HEK293 (cell line): ENCODE measurements at regions not wholly inside any gene's neighbourhood (a gene's known extent, or its start where the extent isn't known, plus 50 kb on each side); places are given as distances from the start of the nearest gene placed in this dataset.

ENCODE experiments used
- CTCF ChIA-PET: fragments of 350-600 bp; formaldehyde crosslinking; extraction: SDS; loops from one replicate; lab custom pipeline; 2021; ENCODE audit warnings: antibody characterized with exemption; lab: Yijun Ruan, JAX
- POLR2A ChIA-PET: fragments of 300-600 bp; formaldehyde crosslinking; extraction: SDS; loops from one replicate; lab custom pipeline; 2020; ENCODE audit warnings: antibody characterized with exemption, inconsistent platforms; lab: Yijun Ruan, JAX
- H3K27ac ChIP-seq: fragments of 200-500 bp; sonication (Bioruptor generic); 2 replicates; pipeline ENCODE4 v1.5.1; 2014; ENCODE audit warnings: low read depth, low read length, control low read depth, inconsistent platforms; ENCODE audit errors: extremely low read depth
- H3K36me3 ChIP-seq, 2 experiments: fragments of 200-500 bp in 1 of 2; sonication (Bioruptor generic) in 1 of 2; 1 replicate in 1 of 2; 2 replicates in 1 of 2; pipeline ENCODE4 v1.5.1; 2014 to 2017; ENCODE audit warnings: inconsistent platforms in 2 of 2, low read length in 2 of 2; ENCODE audit not compliant: control insufficient read depth in 2 of 2, insufficient read depth in 1 of 2
- H3K4me1 ChIP-seq: fragments of 200-500 bp; sonication (Bioruptor generic); 2 replicates; pipeline ENCODE4 v1.5.1; 2014; ENCODE audit warnings: mild to moderate bottlenecking, low read length, inconsistent platforms; ENCODE audit not compliant: control insufficient read depth, insufficient read depth
- H3K4me3 ChIP-seq: 2 replicates; pipeline ENCODE4 v1.5.1; 2011; ENCODE audit warnings: low read depth, mild to moderate bottlenecking, control low read depth, low read length, moderate library complexity
- H3K9me3 ChIP-seq: fragments of 200-500 bp; sonication (Bioruptor generic); 2 replicates; pipeline ENCODE4 v1.5.1; 2014; ENCODE audit warnings: low read depth, low read length, inconsistent platforms; ENCODE audit not compliant: control insufficient read depth, insufficient read depth
- BCL11B ChIP-seq: fragments of 450-650 bp; formaldehyde crosslinking; IDR thresholded peaks from 2 replicates; pipeline ENCODE4 v1.5.1; 2016; ENCODE audit warnings: low read depth, missing biosample characterization, missing genetic modification characterization
- GLI2 ChIP-seq: fragments of 450-650 bp; formaldehyde crosslinking; IDR thresholded peaks from 2 replicates; pipeline ENCODE4; 2017; ENCODE audit warnings: missing biosample characterization, missing genetic modification characterization, low read depth, borderline replicate concordance
- GLIS1 ChIP-seq: fragments of 450-650 bp; formaldehyde crosslinking; IDR thresholded peaks from 2 replicates; pipeline ENCODE4 v1.5.1; 2016; ENCODE audit warnings: missing biosample characterization, missing genetic modification characterization
- KLF10 ChIP-seq: fragments of 450-650 bp; IDR thresholded peaks from 2 replicates; pipeline ENCODE4 v1.5.1; 2018; ENCODE audit warnings: missing biosample characterization, mild to moderate bottlenecking, missing genetic modification characterization
- KLF17 ChIP-seq: fragments of 450-650 bp; formaldehyde crosslinking; IDR thresholded peaks from 2 replicates; pipeline ENCODE4 v1.5.1; 2016; ENCODE audit warnings: missing biosample characterization, missing genetic modification characterization
- PATZ1 ChIP-seq: fragments of 450-650 bp; formaldehyde crosslinking; IDR thresholded peaks from 2 replicates; pipeline ENCODE4 v1.5.1; 2016; ENCODE audit warnings: missing biosample characterization, missing genetic modification characterization
- PRDM6 ChIP-seq: fragments of 450-650 bp; formaldehyde crosslinking; IDR thresholded peaks from 2 replicates; pipeline ENCODE4 v1.5.1; 2017; ENCODE audit warnings: missing biosample characterization, missing genetic modification characterization
- SCRT2 ChIP-seq: fragments of 450-650 bp; formaldehyde crosslinking; IDR thresholded peaks from 2 replicates; pipeline ENCODE4 v1.5.1; 2016; ENCODE audit warnings: missing biosample characterization, missing genetic modification characterization
- ZBTB44 ChIP-seq: fragments of 450-650 bp; IDR thresholded peaks from 2 replicates; pipeline ENCODE4 v1.5.1; 2018; ENCODE audit warnings: missing biosample characterization, mild to moderate bottlenecking, missing genetic modification characterization
- ZBTB8A ChIP-seq: fragments of 450-650 bp; formaldehyde crosslinking; IDR thresholded peaks from 2 replicates; pipeline ENCODE4 v1.5.1; 2016; ENCODE audit warnings: missing biosample characterization, missing genetic modification characterization
- ZNF133 ChIP-seq: fragments of 450-650 bp; formaldehyde crosslinking; IDR thresholded peaks from 2 replicates; pipeline ENCODE4 v1.5.1; 2016; ENCODE audit warnings: missing biosample characterization, missing genetic modification characterization
- ZNF184 ChIP-seq: fragments of 450-650 bp; IDR thresholded peaks from 2 replicates; pipeline ENCODE4 v1.5.1; 2018; ENCODE audit warnings: missing biosample characterization, mild to moderate bottlenecking, missing genetic modification characterization
- ZNF2 ChIP-seq: fragments of 450-650 bp; formaldehyde crosslinking; IDR thresholded peaks from 2 replicates; pipeline ENCODE4 v1.5.1; 2016; ENCODE audit warnings: missing biosample characterization, missing genetic modification characterization
- ZNF324 ChIP-seq: fragments of 450-650 bp; formaldehyde crosslinking; IDR thresholded peaks from 2 replicates; pipeline ENCODE4 v1.5.1; 2016; ENCODE audit warnings: missing biosample characterization, missing genetic modification characterization
- ZNF521 ChIP-seq: fragments of 450-650 bp; formaldehyde crosslinking; IDR thresholded peaks from 2 replicates; pipeline ENCODE4 v1.5.1; 2017; ENCODE audit warnings: missing biosample characterization, mild to moderate bottlenecking, missing genetic modification characterization
- ZNF600 ChIP-seq: fragments of 450-650 bp; formaldehyde crosslinking; IDR thresholded peaks from 2 replicates; pipeline ENCODE4 v1.5.1; 2016; ENCODE audit warnings: missing biosample characterization, missing genetic modification characterization
- ZNF626 ChIP-seq: fragments of 450-650 bp; sonication (Bioruptor Pico); formaldehyde crosslinking; IDR thresholded peaks from 2 replicates; pipeline ENCODE4 v1.5.1; 2018; ENCODE audit warnings: missing biosample characterization, missing genetic modification characterization, inconsistent platforms
- ZNF629 ChIP-seq: fragments of 450-650 bp; formaldehyde crosslinking; IDR thresholded peaks from 2 replicates; pipeline ENCODE4 v1.5.1; 2017; ENCODE audit warnings: missing biosample characterization, missing genetic modification characterization
- ZNF791 ChIP-seq: fragments of 450-650 bp; formaldehyde crosslinking; IDR thresholded peaks from 2 replicates; pipeline ENCODE4 v1.5.1; 2016; ENCODE audit warnings: missing biosample characterization, missing genetic modification characterization
- ZNF792 ChIP-seq: fragments of 450-650 bp; formaldehyde crosslinking; IDR thresholded peaks from 2 replicates; pipeline ENCODE4 v1.5.1; 2016; ENCODE audit warnings: missing biosample characterization, missing genetic modification characterization

GRCh38 chr6:148272597-148272996 is 70.0 kb upstream of the SASH1 start:
- ChIA-PET POLR2A (interaction anchor here (0.7 kb wide), 1 partner anchor 647 kb away, joined by 5 read pairs; no protein-coding TSS in a partner anchor), CTCF (no interaction called here)
- no peak overlapping the region for H3K4me3 ChIP-seq
- no peak overlapping the region for H3K27ac ChIP-seq
- H3K36me3 ChIP-seq, result no peaks in the 10 kb centered on the region
- H3K9me3 ChIP-seq, result no peaks in the 10 kb centered on the region
- TF ChIP-seq ZNF791 (tag by site-specific recombination) (no peak), ZNF184 (tag by site-specific recombination) (no peak), ZNF626 (no peak), KLF10 (tag by site-specific recombination) (no peak), GLI2 (no peak), ZBTB8A (no peak), ZNF521 (tag by site-specific recombination) (no peak), ZNF792 (tag by site-specific recombination) (no peak)
- H3K4me1 ChIP-seq, result no peaks in the 10 kb centered on the region

- TF ChIP-seq ZNF521 (tag by site-specific recombination) (no peak), ZBTB44 (tag by site-specific recombination) (no peak), KLF10 (tag by site-specific recombination) (no peak), ZNF629 (tag by site-specific recombination) (no peak), GLIS1 (no peak), BCL11B (tag by site-specific recombination) (no peak), ZNF2 (tag by site-specific recombination) (no peak), ZNF600 (tag by site-specific recombination) (no peak), ZNF324 (tag by site-specific recombination) (no peak), PRDM6 (no peak), KLF17 (tag by site-specific recombination) (no peak), ZNF133 (no peak), SCRT2 (tag by site-specific recombination) (no peak), PATZ1 (tag by site-specific recombination) (no peak)
- TF ChIP-seq, all 188 proteins: peak for 0
- no peaks in the 10 kb centered on the region for H3K36me3 ChIP-seq
- ChIA-PET CTCF (no interaction called here), POLR2A (no interaction called here)
- H3K4me1 ChIP-seq, result no peaks in the 10 kb centered on the region
- H3K9me3 ChIP-seq, result no peaks in the 10 kb centered on the region
- no peak overlapping the region for H3K27ac ChIP-seq
- no peak overlapping the region for H3K4me3 ChIP-seq
Observed at GRCh38 chr6:148273962-148274752, 68.5 kb upstream of the SASH1 start.
